GM21526 (cell line): ENCODE measurements at regions not wholly inside any gene's neighbourhood (a gene's known extent, or its start where the extent isn't known, plus 50 kb on each side); places are given as distances from the start of the nearest gene placed in this dataset.
"Not testable (repeated sequence)": the region's sequence is repeated elsewhere in the genome, so short reads cannot be mapped to it uniquely, and the experiment has no call there.

ENCODE experiments used
- ATAC-seq: cut with Tn5 transposase; IDR thresholded peaks from one replicate; pipeline ENCODE4 v1.9.1; 2021; ENCODE audit warnings: moderate library complexity; ENCODE audit not compliant: unreplicated experiment, low FRiP score

DNA sequence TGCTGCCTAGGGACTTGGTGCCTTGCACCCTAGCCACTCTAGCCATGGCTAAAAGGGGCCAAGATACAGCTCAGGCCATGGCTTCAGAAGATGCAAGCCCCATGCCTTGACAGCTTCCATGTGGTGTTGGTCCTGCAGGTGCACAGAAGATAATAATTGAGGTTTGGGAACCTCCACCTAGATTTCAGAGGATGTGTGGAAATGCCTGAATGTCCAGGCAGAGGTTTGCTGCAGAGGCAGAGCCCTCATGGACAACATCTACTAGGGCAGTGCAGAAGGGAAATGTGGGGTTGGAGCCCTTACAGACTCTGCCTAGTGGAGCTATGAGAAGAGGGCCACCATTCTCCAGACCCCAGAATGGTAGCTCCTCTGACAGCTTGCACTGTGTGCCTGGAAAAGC, 118.7 kb downstream of the APIP start:
- ATAC-seq = not testable (repeated sequence)

DNA sequence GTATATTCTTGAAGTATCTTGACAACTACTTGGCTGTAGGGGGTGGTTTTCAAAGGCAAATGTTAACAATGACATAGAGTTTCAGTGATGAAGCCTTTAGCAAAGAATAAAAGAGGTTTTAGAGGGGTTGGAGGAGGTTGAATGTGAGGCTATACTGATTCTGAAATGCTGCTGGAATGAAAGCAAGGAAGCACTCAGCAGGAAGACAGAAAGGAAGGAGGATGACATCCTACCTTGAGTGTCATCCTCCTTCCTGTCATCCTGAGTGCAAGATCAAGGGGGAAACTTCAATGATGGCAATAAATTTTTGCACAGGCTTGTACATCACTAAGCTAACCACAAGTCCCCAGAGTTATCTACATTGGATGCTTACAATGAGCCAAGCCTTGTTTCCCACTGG, 120.5 kb downstream of the APIP start:
- ATAC-seq = no peak

DNA sequence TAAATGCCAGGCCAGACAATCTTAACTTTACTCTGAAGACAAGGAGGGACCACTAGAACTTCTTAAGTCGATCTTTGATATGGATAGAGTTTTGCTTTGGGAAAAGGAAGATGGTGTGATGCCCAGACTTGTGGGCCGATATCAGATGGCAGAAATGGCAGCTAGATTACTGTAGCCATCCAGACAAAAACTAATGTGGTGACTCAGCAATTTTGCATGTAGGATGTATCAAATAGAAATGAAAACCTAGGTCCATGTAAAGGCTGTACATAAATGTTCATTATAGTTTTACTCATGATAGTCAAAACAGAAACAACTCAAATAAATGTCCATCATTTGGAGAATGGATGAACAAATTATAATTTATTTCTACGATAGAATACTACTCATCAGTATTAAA, 121.5 kb downstream of the APIP start:
- ATAC-seq = no peak

DNA sequence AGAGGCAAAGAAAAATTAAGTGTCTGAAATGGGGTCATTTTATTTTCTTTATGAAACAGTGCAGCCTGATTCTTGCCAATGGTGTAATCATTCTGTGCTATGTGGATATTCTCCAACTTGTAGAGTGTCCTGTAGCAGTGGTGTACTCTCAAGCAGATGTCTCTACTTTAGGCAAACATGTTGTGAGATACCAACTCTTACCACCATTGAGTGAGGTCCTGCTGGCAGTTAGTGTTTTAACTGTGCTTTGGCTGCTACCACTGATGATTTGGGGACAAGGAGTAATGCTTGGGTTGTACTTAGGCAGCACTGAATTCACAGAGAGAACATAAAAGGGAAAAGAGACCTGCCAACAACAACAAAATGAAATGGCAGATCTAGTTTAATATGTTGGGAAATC, 122.5 kb downstream of the APIP start:
- no peak for ATAC-seq

DNA sequence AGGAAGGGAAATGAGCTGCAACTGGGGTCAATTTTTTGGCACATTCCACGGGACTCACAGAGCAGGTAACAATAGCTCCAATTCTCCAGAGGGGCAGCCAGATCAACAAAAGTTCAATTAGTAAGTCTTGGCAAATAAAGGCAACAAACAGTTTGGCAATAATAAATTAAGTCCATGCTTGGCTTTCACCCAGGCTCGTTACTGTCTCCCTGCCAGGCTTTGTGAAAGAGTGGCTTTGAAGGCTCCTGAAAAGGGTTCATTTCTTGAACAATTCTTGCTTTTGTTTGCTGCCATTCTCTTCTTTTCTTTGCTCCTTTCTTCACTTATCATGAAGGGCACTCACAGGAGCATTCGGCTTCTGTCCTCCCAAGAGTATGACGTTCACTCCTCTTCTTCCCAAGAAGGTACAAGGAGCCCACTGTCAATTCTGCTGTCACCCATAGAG, 123.3 kb downstream of the APIP start:
- ATAC-seq = no peak

DNA sequence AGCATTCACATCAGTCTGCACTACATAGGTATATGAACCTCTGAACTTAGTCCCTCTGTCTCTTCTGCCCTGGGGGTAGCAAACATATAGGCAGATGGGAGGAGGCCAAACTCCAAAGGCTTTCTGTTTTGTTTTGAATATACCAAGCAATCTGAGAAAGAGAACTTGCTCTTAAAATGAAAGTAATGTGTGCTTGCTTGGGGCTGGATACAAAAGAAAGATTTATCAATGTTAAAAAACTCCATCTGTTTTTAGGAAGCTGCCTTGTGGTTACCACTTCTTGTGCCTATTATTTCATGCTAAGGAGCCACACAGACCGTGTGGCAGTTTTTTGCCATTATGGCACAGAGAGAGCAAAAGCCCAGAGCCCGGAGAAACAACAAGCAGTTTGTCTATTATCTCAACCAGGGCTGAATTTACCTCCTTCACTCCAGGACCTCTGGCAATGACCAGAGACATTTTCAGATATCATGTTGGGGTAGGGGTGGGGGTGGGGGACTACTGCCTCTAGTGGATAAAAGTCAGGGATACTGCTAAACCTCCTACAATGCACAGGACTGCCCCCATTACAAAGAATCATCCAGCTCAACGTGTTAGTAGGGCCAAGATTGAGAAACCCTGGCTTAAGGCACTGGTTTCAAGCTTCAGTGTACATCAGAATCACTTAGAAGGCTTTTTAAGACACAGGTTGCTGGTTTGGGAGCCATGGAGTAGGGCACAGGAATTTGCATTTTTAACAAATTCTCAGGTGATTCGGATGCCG, 124.2 kb downstream of the APIP start:
- ATAC-seq = no peak

DNA sequence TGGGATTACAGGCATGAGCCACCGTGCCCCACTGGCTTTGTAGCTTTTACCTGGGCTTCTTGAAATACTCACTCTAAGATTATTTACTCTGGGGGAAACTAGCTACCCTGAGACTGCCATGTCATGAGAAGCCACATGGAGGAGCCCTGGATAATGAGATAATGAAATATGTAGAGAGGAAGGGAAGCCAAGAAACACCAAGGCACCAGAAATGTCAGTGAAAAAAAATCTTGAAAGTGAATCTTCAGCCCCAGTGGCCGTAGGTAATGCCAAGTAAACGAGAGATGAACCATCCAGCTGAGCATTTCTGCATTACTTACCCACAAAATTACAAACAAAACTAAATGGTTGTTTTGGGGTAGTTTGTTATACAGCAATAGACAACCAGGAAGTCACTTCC, 125.6 kb downstream of the APIP start:
- ATAC-seq = no peak

DNA sequence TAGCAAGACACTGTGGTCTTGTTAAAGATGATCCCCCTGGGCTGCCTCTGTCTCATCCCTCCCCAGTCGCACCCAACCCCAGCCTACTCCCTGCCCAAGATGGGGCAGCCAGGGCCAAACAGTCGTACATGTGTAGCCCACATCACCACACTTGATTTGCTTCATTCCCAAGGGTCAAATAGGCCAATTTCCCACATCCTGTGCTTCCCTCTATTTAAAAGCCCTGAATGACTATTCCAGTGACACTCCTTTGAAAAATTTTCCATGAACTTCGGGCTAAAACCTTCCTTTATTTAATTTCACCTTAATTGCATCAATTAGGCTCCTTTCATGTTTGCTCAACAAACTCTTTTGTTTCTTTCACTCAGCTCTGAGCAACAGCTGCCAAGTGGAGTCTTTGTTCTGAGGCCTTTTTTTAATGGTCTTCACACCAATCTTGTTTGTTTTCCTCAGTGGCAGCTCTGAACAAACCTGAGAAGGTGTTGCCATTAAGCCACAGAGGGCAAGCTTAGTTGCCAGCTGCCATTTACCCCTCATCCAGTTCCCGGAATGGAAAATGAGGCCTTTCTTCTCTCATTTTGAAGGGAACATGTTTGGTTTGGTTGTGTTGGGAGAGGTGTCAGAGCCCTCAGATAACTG, 126.9 kb downstream of the APIP start:
- ATAC-seq = no peak

DNA sequence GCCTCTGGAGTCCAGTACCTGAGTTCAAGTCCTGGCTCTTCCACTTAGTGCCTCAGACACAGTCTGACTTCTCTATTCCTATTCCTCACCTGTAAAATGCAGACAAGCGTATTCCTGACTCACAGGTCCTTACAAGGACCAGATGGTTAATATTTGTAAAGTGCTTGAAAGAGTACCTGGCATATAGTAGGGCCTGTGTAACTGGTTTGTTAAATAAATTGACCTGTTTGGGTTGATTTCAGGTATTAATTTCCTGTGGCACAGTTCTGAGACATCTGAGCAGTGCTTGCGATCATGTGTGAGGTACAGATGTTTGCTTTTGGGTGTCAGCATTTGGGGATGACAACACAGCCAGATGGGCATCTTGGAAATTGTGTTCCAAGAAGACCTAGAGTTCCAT, 127.5 kb downstream of the APIP start:
- no peak for ATAC-seq

DNA sequence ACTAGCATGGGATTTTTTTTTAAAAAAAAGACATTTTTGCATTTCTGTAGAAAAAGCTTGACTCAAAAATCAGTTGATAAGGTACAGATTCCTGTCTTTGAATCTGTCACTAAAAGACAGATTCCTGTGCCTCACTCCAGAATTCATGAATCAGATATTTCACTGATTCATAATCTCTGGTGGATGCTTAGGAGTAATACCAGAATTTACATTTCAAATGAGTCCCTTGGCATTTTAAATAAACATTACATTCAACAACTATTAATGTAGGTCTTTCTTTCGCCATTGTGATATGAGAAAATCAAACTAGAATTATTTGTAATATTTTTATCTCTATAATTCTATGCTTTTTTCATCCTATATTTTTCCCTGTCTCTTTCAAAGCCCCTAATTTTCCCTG, 128.3 kb downstream of the APIP start:
- no peak for ATAC-seq

DNA sequence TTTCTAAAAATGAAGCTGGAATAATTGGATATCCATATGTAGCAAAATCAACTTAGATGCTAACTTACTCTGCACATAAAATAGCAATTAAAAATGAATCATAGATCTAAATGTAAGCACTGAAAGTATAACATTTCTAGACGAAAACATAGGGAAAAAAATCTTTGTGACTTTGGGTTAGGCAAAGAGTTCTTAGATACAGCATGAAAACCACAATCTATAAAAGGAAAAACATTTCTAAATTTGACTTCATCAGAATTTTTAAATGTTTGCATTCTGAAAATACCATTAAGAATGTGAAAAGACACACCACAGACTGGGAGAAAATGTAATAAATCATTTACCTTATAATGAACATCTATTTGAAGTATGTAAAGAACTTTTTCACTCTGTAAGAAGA, 128.8 kb downstream of the APIP start:
- no peak for ATAC-seq

DNA sequence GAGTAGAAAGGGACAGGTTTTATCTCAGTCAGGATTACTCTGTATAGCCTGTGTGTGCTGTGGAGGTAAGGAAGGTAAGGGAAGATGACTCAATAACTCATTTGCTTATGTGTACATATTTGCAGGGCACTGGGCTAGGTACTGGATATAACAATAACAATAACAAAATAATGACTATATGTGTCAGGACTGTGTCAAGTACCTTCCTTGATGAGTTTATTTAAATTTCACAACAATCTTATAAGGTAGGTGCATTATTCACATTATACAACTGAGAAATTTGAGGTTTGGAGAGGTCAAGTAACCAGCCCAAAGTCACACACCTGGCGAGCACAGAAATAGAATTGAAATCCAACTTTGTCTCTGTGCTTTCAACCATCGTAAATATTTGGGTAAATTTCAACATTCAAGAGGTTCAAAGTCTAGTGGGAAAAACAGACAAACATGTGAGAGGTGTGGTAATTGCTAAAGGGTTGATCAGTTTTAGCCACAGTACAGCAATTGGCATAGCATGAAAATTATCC, 131.8 kb downstream of the APIP start:
- no peak for ATAC-seq

DNA sequence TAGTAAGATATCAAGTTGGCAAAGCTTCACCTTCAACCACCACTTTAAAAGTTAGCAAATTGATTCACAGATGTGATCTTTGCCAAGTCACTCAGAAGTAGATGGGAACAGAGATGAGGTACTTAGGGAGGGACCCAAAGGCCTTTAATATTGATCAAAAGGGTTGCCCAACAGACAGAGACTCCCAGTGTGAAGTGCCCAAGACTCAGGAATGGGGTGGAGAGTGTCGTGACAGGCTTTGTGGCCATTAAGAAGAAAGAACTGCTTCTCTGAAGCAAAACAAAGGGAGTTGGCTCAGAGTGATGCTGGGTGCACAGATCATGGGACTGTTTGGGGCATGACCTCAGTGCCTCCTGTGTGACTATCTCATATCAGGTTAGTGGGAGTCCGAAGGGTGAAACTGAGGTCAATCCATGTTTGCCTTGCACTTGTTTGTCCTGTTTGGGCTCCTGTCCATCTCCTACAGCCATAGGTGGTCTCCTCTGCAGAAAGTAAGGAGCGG, 132.3 kb downstream of the APIP start:
- ATAC-seq = no peak

DNA sequence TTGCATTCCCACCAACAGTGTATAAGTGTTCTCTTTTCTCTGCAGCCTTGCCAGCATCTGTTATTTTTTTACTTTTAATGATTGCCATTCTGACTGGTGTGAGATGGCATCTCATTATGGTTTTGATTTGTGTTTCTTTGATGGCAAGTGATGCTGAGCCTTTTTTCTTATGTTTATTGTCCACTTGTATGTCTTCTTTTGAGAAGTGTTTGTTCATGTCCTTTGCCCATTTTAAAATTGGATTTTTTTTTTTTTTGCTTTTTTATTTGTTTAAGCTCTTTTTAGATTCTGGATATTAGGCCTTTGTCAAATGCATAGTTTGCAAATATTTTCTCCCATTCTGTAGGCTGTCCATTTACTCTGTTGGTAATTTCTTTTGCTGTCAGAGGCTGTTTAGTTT, 134.4 kb downstream of the APIP start:
- ATAC-seq = not testable (repeated sequence)

DNA sequence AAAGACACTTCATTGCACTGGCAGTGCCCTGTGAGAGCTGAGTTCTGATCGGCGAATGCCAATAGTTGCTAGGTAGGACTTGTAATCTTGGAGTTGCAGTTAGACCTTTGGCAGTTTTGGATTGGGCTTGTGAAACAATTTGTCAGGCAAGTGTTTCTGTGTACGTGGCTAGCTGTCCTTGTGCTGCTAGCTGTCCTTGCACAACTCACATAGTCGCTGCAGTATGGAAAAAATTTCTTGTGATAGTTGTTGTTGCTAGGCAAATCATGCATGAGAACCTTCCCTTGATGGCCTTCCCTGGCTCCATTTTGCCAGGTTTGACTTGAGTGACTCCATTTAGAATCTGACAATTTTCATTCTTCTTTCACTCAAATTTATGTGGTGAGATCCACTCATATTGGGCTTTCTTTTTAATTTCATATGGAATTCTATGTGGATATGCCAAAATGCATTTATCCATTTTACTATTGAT, 140.7 kb downstream of the APIP start:
- ATAC-seq = no peak

DNA sequence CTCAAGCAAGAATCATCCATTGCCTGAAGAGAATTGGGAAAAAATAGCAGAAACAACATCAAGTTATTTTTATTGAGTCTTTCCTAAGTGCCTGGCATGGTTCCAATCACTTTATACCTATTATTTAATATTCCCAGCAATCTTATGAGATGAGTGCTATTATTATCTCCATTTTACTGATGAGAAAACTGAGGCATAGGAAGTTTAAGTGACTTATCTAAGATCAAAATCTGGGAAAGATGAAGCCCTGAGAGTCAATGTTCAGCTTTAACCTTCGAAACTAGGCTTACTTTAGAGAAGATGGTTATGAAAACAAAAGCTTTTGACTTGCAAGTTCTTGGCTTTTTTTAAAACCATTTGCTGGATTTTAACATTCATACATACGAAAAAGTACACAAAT, 141.6 kb downstream of the APIP start:
- no peak for ATAC-seq

DNA sequence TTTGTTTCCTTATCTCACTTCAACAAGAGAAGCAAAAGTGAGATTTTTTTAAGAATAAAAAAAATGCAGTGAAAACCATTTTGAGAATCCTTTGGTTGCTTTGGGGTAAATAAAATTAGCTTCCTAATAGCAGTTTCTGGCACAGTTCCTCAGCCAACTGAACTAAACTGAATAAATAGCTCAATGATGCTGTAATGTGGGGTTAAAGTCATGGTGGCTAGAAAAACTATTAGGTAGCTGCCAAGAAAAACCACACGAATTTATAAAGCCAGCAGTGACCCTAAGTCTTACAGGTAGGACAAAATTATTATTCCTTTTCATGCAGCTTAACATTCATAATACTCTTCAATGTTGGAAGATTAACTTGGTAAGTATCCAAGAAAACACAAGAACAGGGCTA, 142.4 kb downstream of the APIP start:
- no peak for ATAC-seq

DNA sequence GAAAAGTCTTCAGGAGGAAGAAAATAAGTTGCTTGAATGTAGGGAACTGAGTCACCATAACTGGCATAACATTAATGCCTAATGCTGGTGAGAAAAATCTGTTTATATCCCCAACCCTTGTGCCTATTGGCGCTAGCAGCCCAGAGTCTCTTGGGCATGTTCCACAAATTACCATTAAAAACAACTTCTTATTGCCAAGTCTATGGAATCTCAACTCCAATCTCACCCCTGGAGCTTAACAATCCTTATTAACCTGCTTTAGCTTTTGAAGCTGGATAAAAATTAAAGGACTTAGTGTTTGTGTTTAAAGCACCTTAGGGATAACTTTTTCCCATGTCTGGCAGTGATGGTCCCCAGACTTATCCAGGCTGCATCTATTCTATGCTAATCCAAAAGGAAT, 143.0 kb downstream of the APIP start:
- ATAC-seq = no peak

DNA sequence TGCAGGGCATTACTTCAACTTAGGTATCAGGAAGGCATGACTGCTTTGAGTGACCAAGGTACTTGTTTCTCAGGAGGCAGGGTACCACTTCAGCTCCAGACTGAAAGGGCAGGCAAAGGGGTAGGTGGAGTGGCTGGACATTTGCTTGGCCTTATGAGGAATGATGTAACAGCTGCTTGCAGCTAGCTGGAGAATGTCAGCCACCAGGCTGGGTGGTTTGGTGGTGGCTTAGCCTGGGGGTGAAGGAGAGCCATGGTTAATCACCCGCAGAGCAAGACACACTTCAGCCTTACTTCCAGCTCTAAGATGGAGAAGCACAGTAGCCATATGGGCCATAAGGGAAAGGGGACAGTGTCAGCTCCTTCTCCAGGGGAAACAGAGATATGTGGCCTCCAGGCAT, 146.1 kb downstream of the APIP start:
- no peak for ATAC-seq

DNA sequence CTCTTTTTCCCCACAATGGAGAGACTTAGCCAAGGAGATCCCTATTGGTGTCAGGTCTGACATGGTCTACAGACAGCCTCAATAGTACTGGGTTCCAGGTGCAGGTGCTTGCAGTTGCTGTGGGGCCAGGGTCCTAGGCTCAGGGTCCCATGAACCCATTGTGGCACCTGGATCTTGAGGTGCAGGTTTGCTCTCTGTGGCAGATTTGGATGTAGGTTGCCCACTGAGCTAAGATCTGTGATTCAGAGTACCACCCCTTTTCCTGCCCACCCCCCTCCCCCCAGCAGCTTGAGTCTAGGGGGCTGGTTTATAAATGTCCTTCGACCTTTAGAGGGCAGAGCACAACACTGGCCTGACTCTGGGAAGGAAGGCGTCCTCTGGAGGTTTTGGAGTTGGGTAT, 147.0 kb downstream of the APIP start:
- no peak for ATAC-seq

DNA sequence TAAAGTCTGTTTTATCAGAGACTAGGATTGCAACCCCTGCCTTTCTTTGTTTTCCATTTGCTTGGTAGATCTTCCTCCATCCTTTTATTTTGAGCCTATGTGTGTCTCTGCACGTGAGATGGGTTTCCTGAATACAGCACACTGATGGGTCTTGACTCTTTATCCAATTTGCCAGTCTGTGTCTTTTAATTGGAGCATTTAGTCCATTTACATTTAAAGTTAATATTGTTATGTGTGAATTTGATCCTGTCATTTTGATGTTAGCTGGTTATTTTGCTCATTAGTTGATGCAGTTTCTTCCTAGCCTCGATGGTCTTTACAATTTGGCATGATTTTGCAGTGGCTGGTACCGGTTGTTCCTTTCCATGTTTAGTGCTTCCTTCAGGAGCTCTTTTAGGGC, 141.7 kb downstream of the EHF start:
- ATAC-seq = not testable (repeated sequence)

DNA sequence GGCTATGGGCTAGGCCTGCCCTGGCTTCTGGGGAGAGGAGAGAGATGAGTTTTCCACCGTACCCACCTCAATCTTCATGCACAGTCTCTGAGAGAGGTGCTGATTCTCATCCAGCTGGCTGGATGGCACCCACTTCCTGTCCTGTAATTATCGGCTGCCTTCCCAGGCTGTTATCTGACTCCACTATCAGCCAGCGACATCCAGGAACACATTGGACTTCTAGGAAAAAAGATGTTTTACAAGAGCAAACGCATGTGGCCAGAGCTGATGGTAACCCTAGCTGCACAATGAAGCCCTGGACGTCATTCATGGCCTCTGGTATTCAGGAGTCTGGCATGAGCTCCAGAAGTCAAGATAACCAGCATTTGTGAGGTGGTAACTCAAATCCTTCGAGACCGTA, 137.4 kb downstream of the EHF start:
- ATAC-seq = no peak
